Hepatocyte (in vitro differentiated cells): ENCODE measurements at regions not wholly inside any gene's neighbourhood (a gene's known extent, or its start where the extent isn't known, plus 50 kb on each side); places are given as distances from the start of the nearest gene placed in this dataset.
"Not testable (repeated sequence)": the region's sequence is repeated elsewhere in the genome, so short reads cannot be mapped to it uniquely, and the experiment has no call there.

Source experiments
- DNase-seq: peaks from one replicate; pipeline ENCODE4 v3.0.0-alpha.2; 2016; ENCODE audit warnings: low spot score
- H2AFZ ChIP-seq: fragments of 200-600 bp; sonication (generic); 2 replicates; pipeline ENCODE4 v1.6.0; 2016; ENCODE audit warnings: antibody characterized with exemption, mild to moderate bottlenecking
- H3K27ac ChIP-seq: fragments of 200-600 bp; sonication (generic); 2 replicates; pipeline ENCODE4 v1.5.1; 2016; ENCODE audit warnings: mild to moderate bottlenecking
- H3K27me3 ChIP-seq: fragments of 200-600 bp; sonication (generic); 2 replicates; pipeline ENCODE4 v1.6.1; 2016
- H3K36me3 ChIP-seq: fragments of 200-600 bp; sonication (generic); replicated peaks from 2 replicates; pipeline ENCODE4 v1.5.1; 2016; ENCODE audit warnings: low read depth; ENCODE audit not compliant: insufficient read depth
- H3K4me1 ChIP-seq: fragments of 200-600 bp; sonication (generic); 2 replicates; pipeline ENCODE4 v1.5.1; 2016; ENCODE audit warnings: mild to moderate bottlenecking, moderate library complexity; ENCODE audit not compliant: insufficient read depth
- H3K4me2 ChIP-seq: fragments of 200-600 bp; sonication (generic); 2 replicates; pipeline ENCODE4 v1.6.0; 2016
- H3K4me3 ChIP-seq: fragments of 200-600 bp; sonication (generic); 2 replicates; pipeline ENCODE4 v1.5.1; 2016; ENCODE audit warnings: mild to moderate bottlenecking
- H3K79me2 ChIP-seq: fragments of 200-600 bp; sonication (generic); 2 replicates; pipeline ENCODE4 v1.6.0; 2017; ENCODE audit warnings: mild to moderate bottlenecking
- H3K9me2 ChIP-seq: fragments of 200-600 bp; sonication (generic); replicated peaks from 2 replicates; pipeline ENCODE4 v1.6.0; 2017; ENCODE audit warnings: mild to moderate bottlenecking; ENCODE audit not compliant: insufficient read depth
- H3K9me3 ChIP-seq: fragments of 200-600 bp; sonication (generic); 2 replicates; pipeline ENCODE4 v1.5.1; 2016; ENCODE audit warnings: low read depth, mild to moderate bottlenecking
- H4K20me1 ChIP-seq: fragments of 200-600 bp; sonication (generic); 2 replicates; pipeline ENCODE4 v1.6.0; 2016; ENCODE audit warnings: mild to moderate bottlenecking; ENCODE audit not compliant: insufficient read depth, poor library complexity, severe bottlenecking
- CTCF ChIP-seq: fragments of 200-600 bp; sonication (generic); IDR thresholded peaks from 2 replicates; pipeline ENCODE4 v1.5.1; 2016; ENCODE audit warnings: antibody characterized with exemption, mild to moderate bottlenecking; ENCODE audit not compliant: poor library complexity
- EZH2 ChIP-seq: fragments of 200-600 bp; sonication (generic); IDR thresholded peaks from 2 replicates; pipeline ENCODE4 v1.6.1; 2016; ENCODE audit warnings: antibody characterized with exemption, mild to moderate bottlenecking, borderline replicate concordance
- EZH2phosphoT487 ChIP-seq: fragments of 200-600 bp; sonication (generic); IDR thresholded peaks from one replicate; pipeline ENCODE4 v1.6.1; 2018; ENCODE audit warnings: antibody characterized with exemption, mild to moderate bottlenecking, low read depth, moderate library complexity; ENCODE audit not compliant: unreplicated experiment, severe bottlenecking
- WGBS: methylation state at CpG from one replicate; pipeline ENCODE4 v1.1.6; 2016; ENCODE audit warnings: low lambda C conversion rate; ENCODE audit errors: missing lambda C conversion rate; 5-methylcytosine and 5-hydroxymethylcytosine counted together

- Histone ChIP-seq H3K9me3 (no peaks in the 10 kb centered on the region), H2AFZ (no peak overlapping the region), H3K4me3 (no peak overlapping the region), H3K27ac (no peak overlapping the region), H3K4me1 (no peaks in the 10 kb centered on the region), H3K27me3 (no peaks in the 10 kb centered on the region), H4K20me1 (no peaks in the 10 kb centered on the region), H3K4me2 (no peak overlapping the region), H3K36me3 (no peaks in the 10 kb centered on the region), H3K79me2 (no peaks in the 10 kb centered on the region), H3K9me2 (no peaks in the 10 kb centered on the region)
- TF ChIP-seq CTCF, result no peak
- TF ChIP-seq EZH2phosphoT487, result no peak
- no peak for TF ChIP-seq EZH2
- WGBS, result 93% methylated on average over 1 of the region's 1 CpG
- DNase-seq, result no peak
These were observed 1416.7 kb downstream of the FSCB start for GRCh38 chr14:43090380-43090779.

GRCh38 chr14:43087666-43088065 is 1419.4 kb downstream of the FSCB start:
- 61% methylated on average over 2 of the region's 2 CpGs for WGBS
- TF ChIP-seq CTCF (no peak), EZH2phosphoT487 (no peak), EZH2 (no peak)
- DNase-seq, result no peak

GRCh38 chr14:43085819-43086218 is 1421.3 kb downstream of the FSCB start:
- H3K4me2 ChIP-seq, result no peak overlapping the region
- H3K4me1 ChIP-seq, result no peaks in the 10 kb centered on the region
- no peak overlapping the region for H2AFZ ChIP-seq
- H3K4me3 ChIP-seq, result no peak overlapping the region
- no peaks in the 10 kb centered on the region for H4K20me1 ChIP-seq
- TF ChIP-seq EZH2phosphoT487 (no peak), EZH2 (no peak), CTCF (no peak)
- no peak overlapping the region for H3K27ac ChIP-seq
- no peaks in the 10 kb centered on the region for H3K27me3 ChIP-seq
- DNase-seq, result no peak
- H3K79me2 ChIP-seq, result no peaks in the 10 kb centered on the region
- no peaks in the 10 kb centered on the region for H3K36me3 ChIP-seq
- WGBS, result 68% methylated on average over 1 of the region's 1 CpG
- no peaks in the 10 kb centered on the region for H3K9me2 ChIP-seq
- H3K9me3 ChIP-seq, result no peaks in the 10 kb centered on the region

More at GRCh38 chr14:43087666-43088065, 1419.4 kb downstream of the FSCB start:
- H3K9me2 ChIP-seq, result no peaks in the 10 kb centered on the region
- no peaks in the 10 kb centered on the region for H3K79me2 ChIP-seq
- no peaks in the 10 kb centered on the region for H3K4me1 ChIP-seq
- no peaks in the 10 kb centered on the region for H3K9me3 ChIP-seq
- no peaks in the 10 kb centered on the region for H3K27me3 ChIP-seq
- no peaks in the 10 kb centered on the region for H4K20me1 ChIP-seq
- H3K4me2 ChIP-seq, result no peak overlapping the region
- no peaks in the 10 kb centered on the region for H3K36me3 ChIP-seq
- H2AFZ ChIP-seq, result no peak overlapping the region
- no peak overlapping the region for H3K27ac ChIP-seq
- H3K4me3 ChIP-seq, result no peak overlapping the region

GRCh38 chr14:43067372-43067771 is 1439.7 kb downstream of the FSCB start:
- not testable (repeated sequence) for H3K4me3 ChIP-seq, H3K9me3 ChIP-seq, DNase-seq, H3K36me3 ChIP-seq, H4K20me1 ChIP-seq, H3K4me1 ChIP-seq, H3K4me2 ChIP-seq, H3K27me3 ChIP-seq, H3K9me2 ChIP-seq, H2AFZ ChIP-seq, H3K79me2 ChIP-seq, H3K27ac ChIP-seq
- WGBS, result 78% methylated on average over 3 of the region's 3 CpGs
